HG02938 (cell line): ENCODE measurements at regions not wholly inside any gene's neighbourhood (a gene's known extent, or its start where the extent isn't known, plus 50 kb on each side); places are given as distances from the start of the nearest gene placed in this dataset.

Experiments
- ATAC-seq: cut with Tn5 transposase; IDR thresholded peaks from one replicate; pipeline ENCODE4 v1.9.1; 2021; ENCODE audit warnings: mild to moderate bottlenecking, moderate library complexity; ENCODE audit not compliant: unreplicated experiment

- no peak for ATAC-seq
Measured at GRCh38 chr20:40925829-40926510, 102.7 kb upstream of the TOP1 start.

- no peak for ATAC-seq
Measured at GRCh38 chr20:40926928-40927327, 101.7 kb upstream of the TOP1 start.

GRCh38 chr20:40930561-40930960 is 98.1 kb upstream of the TOP1 start:
- ATAC-seq, result no peak

GRCh38 chr20:40931410-40932044 is 97.1 kb upstream of the TOP1 start:
- no peak for ATAC-seq

GRCh38 chr20:40932436-40932835 is 96.2 kb upstream of the TOP1 start:
- no peak for ATAC-seq

- no peak for ATAC-seq
Measured at GRCh38 chr20:40933758-40934157, 94.9 kb upstream of the TOP1 start.

- ATAC-seq, result no peak
Measured at GRCh38 chr20:40938020-40938419, 90.6 kb upstream of the TOP1 start.

- ATAC-seq, result no peak
Measured at GRCh38 chr20:40939667-40940066, 89.0 kb upstream of the TOP1 start.

- ATAC-seq, result no peak
Measured at GRCh38 chr20:40941133-40941610, 87.5 kb upstream of the TOP1 start.

GRCh38 chr20:40942006-40942405 is 86.6 kb upstream of the TOP1 start:
- no peak for ATAC-seq

- ATAC-seq, result no peak
Measured at GRCh38 chr20:40942775-40943174, 85.8 kb upstream of the TOP1 start.

- ATAC-seq, result no peak
Measured at GRCh38 chr20:40943591-40943990, 85.0 kb upstream of the TOP1 start.

GRCh38 chr20:40945189-40945588 is 83.4 kb upstream of the TOP1 start:
- no peak for ATAC-seq

- no peak for ATAC-seq
Measured at GRCh38 chr20:40945754-40946450, 82.7 kb upstream of the TOP1 start.

GRCh38 chr20:40946451-40946850 is 82.2 kb upstream of the TOP1 start:
- ATAC-seq, result no peak

GRCh38 chr20:40948465-40949267 is 80.0 kb upstream of the TOP1 start:
- ATAC-seq, result no peak

GRCh38 chr20:40949346-40949745 is 79.3 kb upstream of the TOP1 start:
- ATAC-seq, result no peak

GRCh38 chr20:40952136-40952535 is 76.5 kb upstream of the TOP1 start:
- ATAC-seq, result no peak

- no peak for ATAC-seq
Measured at GRCh38 chr20:40953416-40953815, 75.2 kb upstream of the TOP1 start.

GRCh38 chr20:40953856-40954255 is 74.8 kb upstream of the TOP1 start:
- ATAC-seq, result no peak

GRCh38 chr20:40954521-40955165 is 74.0 kb upstream of the TOP1 start:
- no peak for ATAC-seq
